Effector memory CD4-positive, alpha-beta T cell (primary cell): ENCODE measurements at regions not wholly inside any gene's neighbourhood (a gene's known extent, or its start where the extent isn't known, plus 50 kb on each side); places are given as distances from the start of the nearest gene placed in this dataset.
"Not testable (repeated sequence)": the region's sequence is repeated elsewhere in the genome, so short reads cannot be mapped to it uniquely, and the experiment has no call there.

Experiments
- DNase-seq, 3 donors: peaks; one replicate each; pipeline ENCODE4 v3.0.0-alpha.2; 2020
- H3K27ac ChIP-seq: 2 replicates; pipeline ENCODE4 v1.7.0; 2013; ENCODE audit warnings: mild to moderate bottlenecking, low read length, moderate library complexity; ENCODE audit not compliant: insufficient read depth, poor library complexity, severe bottlenecking
- H3K27me3 ChIP-seq: replicated peaks from 2 replicates; pipeline ENCODE4 v1.7.0; 2013; ENCODE audit warnings: mild to moderate bottlenecking, low read length; ENCODE audit not compliant: insufficient read depth, control insufficient read depth, poor library complexity, severe bottlenecking
- H3K36me3 ChIP-seq: 2 replicates; pipeline ENCODE4 v1.7.0; 2013; ENCODE audit warnings: mild to moderate bottlenecking, low read length, moderate library complexity; ENCODE audit not compliant: control insufficient read depth, insufficient read depth
- H3K4me1 ChIP-seq: 2 replicates; pipeline ENCODE4 v1.7.0; 2013; ENCODE audit warnings: low read length, mild to moderate bottlenecking; ENCODE audit not compliant: control insufficient read depth, insufficient read depth, poor library complexity, severe bottlenecking
- H3K4me3 ChIP-seq: 2 replicates; pipeline ENCODE4 v1.7.0; 2013; ENCODE audit warnings: low read length, low read depth, mild to moderate bottlenecking; ENCODE audit not compliant: insufficient read depth, poor library complexity, severe bottlenecking
- H3K9me3 ChIP-seq: 2 replicates; pipeline ENCODE4 v1.7.0; 2013; ENCODE audit warnings: mild to moderate bottlenecking, low read length, moderate library complexity; ENCODE audit not compliant: control insufficient read depth

GRCh38 chr3:28601291-28601690 is 252.7 kb upstream of the AZI2 start:
- no peaks in the 10 kb centered on the region for H3K9me3 ChIP-seq
- no peaks in the 10 kb centered on the region for H3K36me3 ChIP-seq
- no peak for DNase-seq
- H3K4me1 ChIP-seq, result no peaks in the 10 kb centered on the region
- no peak overlapping the region for H3K27ac ChIP-seq
- no peak overlapping the region for H3K4me3 ChIP-seq
- H3K27me3 ChIP-seq, result no peaks in the 10 kb centered on the region

GRCh38 chr3:28606283-28606682 is 257.7 kb upstream of the AZI2 start:
- no peak for DNase-seq
- Histone ChIP-seq H3K4me3 (no peak overlapping the region), H3K27me3 (no peaks in the 10 kb centered on the region), H3K27ac (no peak overlapping the region), H3K36me3 (no peaks in the 10 kb centered on the region), H3K4me1 (no peaks in the 10 kb centered on the region), H3K9me3 (no peaks in the 10 kb centered on the region)

GRCh38 chr3:28612232-28612631 is 263.6 kb upstream of the AZI2 start:
- no peak overlapping the region for H3K4me3 ChIP-seq
- DNase-seq, result no peak
- H3K4me1 ChIP-seq, result no peaks in the 10 kb centered on the region
- H3K36me3 ChIP-seq, result no peaks in the 10 kb centered on the region
- H3K27ac ChIP-seq, result no peak overlapping the region
- H3K27me3 ChIP-seq, result no peaks in the 10 kb centered on the region
- H3K9me3 ChIP-seq, result no peaks in the 10 kb centered on the region

GRCh38 chr3:28613511-28614106 is 265.0 kb upstream of the AZI2 start:
- Histone ChIP-seq H3K27me3 (no peaks in the 10 kb centered on the region), H3K4me3 (no peak overlapping the region), H3K36me3 (no peaks in the 10 kb centered on the region), H3K27ac (no peak overlapping the region), H3K4me1 (no peaks in the 10 kb centered on the region), H3K9me3 (no peaks in the 10 kb centered on the region)
- DNase-seq, result no peak

GRCh38 chr3:28615071-28615470 is 266.4 kb upstream of the AZI2 start:
- H3K4me3 ChIP-seq, result no peak overlapping the region
- no peaks in the 10 kb centered on the region for H3K9me3 ChIP-seq
- no peaks in the 10 kb centered on the region for H3K36me3 ChIP-seq
- H3K27ac ChIP-seq, result no peak overlapping the region
- no peaks in the 10 kb centered on the region for H3K4me1 ChIP-seq
- H3K27me3 ChIP-seq, result no peaks in the 10 kb centered on the region
- no peak for DNase-seq

- Histone ChIP-seq H3K36me3 (no peaks in the 10 kb centered on the region), H3K4me1 (no peaks in the 10 kb centered on the region), H3K9me3 (no peaks in the 10 kb centered on the region), H3K27ac (no peak overlapping the region), H3K4me3 (no peak overlapping the region), H3K27me3 (no peaks in the 10 kb centered on the region)
- DNase-seq, result no peak
Observed at GRCh38 chr3:28615971-28616370, 267.3 kb upstream of the AZI2 start.

GRCh38 chr3:28617821-28618220 is 269.2 kb upstream of the AZI2 start:
- H3K27ac ChIP-seq, result no peak overlapping the region
- H3K4me1 ChIP-seq, result no peaks in the 10 kb centered on the region
- H3K4me3 ChIP-seq, result no peak overlapping the region
- H3K27me3 ChIP-seq, result no peaks in the 10 kb centered on the region
- no peaks in the 10 kb centered on the region for H3K9me3 ChIP-seq
- no peak for DNase-seq
- no peaks in the 10 kb centered on the region for H3K36me3 ChIP-seq

GRCh38 chr3:28623106-28623505 is 274.5 kb upstream of the AZI2 start:
- Histone ChIP-seq H3K27me3 (no peaks in the 10 kb centered on the region), H3K4me3 (no peak overlapping the region), H3K36me3 (no peaks in the 10 kb centered on the region), H3K9me3 (no peaks in the 10 kb centered on the region), H3K27ac (no peak overlapping the region), H3K4me1 (no peaks in the 10 kb centered on the region)
- no peak for DNase-seq

GRCh38 chr3:28624084-28624483 is 275.5 kb upstream of the AZI2 start:
- DNase-seq, result no peak
- Histone ChIP-seq H3K36me3 (no peaks in the 10 kb centered on the region), H3K27ac (no peak overlapping the region)

GRCh38 chr3:28627843-28628242 is 279.2 kb upstream of the AZI2 start:
- H3K4me3 ChIP-seq, DNase-seq, H3K27me3 ChIP-seq, H3K27ac ChIP-seq, H3K9me3 ChIP-seq, H3K4me1 ChIP-seq, H3K36me3 ChIP-seq: not testable (repeated sequence)

More at GRCh38 chr3:28624084-28624483, 275.5 kb upstream of the AZI2 start:
- H3K27me3 ChIP-seq, result no peaks in the 10 kb centered on the region
- no peak overlapping the region for H3K4me3 ChIP-seq
- no peaks in the 10 kb centered on the region for H3K4me1 ChIP-seq
- H3K9me3 ChIP-seq, result no peaks in the 10 kb centered on the region
